ENCODE measurements at regions not wholly inside any gene's neighbourhood (a gene's known extent, or its start where the extent isn't known, plus 50 kb on each side); places are given as distances from the start of the nearest gene placed in this dataset.
"Not testable (repeated sequence)": the region's sequence is repeated elsewhere in the genome, so short reads cannot be mapped to it uniquely, and the experiment has no call there.

GRCh38 chr3:65138556-65138955, 450.8 kb upstream of the ADAMTS9 start:
- H3K36me3 Mint-ChIP-seq = no peaks in the 10 kb centered on the region
- H3K27ac Mint-ChIP-seq = no peak overlapping the region
- no peaks in the 10 kb centered on the region for H3K4me1 Mint-ChIP-seq
- H3K27me3 Mint-ChIP-seq = no peaks in the 10 kb centered on the region
- no peak for ATAC-seq (replicated peaks)
- H3K4me3 Mint-ChIP-seq = no peak overlapping the region
- DNase-seq = no peak
- H3K9me3 Mint-ChIP-seq = peaks cover 0 to 5% of the 10 kb centered on the region in 2 donors

GRCh38 chr3:65133752-65134151, 446.0 kb upstream of the ADAMTS9 start:
- not testable (repeated sequence) for H3K27ac Mint-ChIP-seq; H3K27me3 Mint-ChIP-seq; H3K9me3 Mint-ChIP-seq; DNase-seq; H3K36me3 Mint-ChIP-seq; H3K4me3 Mint-ChIP-seq; H3K4me1 Mint-ChIP-seq; ATAC-seq (replicated peaks)

- ATAC-seq (replicated peaks) (no peak), DNase-seq (no peak)
- H3K27ac Mint-ChIP-seq = no peak overlapping the region
- H3K4me3 Mint-ChIP-seq = no peak overlapping the region
- no peaks in the 10 kb centered on the region for H3K36me3 Mint-ChIP-seq
- H3K27me3 Mint-ChIP-seq = no peaks in the 10 kb centered on the region
- peaks cover 6 to 7% of the 10 kb centered on the region in 2 donors for H3K9me3 Mint-ChIP-seq
- H3K4me1 Mint-ChIP-seq = no peaks in the 10 kb centered on the region
Observed at GRCh38 chr3:65130782-65131181, 443.0 kb upstream of the ADAMTS9 start.

- no peak for DNase-seq
- Mint-ChIP-seq H3K4me3 (no peak overlapping the region), H3K9me3 (peaks cover 3 to 7% of the 10 kb centered on the region in 2 donors), H3K27ac (no peak overlapping the region), H3K4me1 (no peaks in the 10 kb centered on the region), H3K36me3 (no peaks in the 10 kb centered on the region), H3K27me3 (no peaks in the 10 kb centered on the region)
- ATAC-seq (replicated peaks) = no peak
Observed at GRCh38 chr3:65128346-65128745, 440.5 kb upstream of the ADAMTS9 start.

- Mint-ChIP-seq H3K27me3 (no peaks in the 10 kb centered on the region), H3K4me3 (no peak overlapping the region), H3K4me1 (no peaks in the 10 kb centered on the region), H3K27ac (no peak overlapping the region), H3K36me3 (no peaks in the 10 kb centered on the region), H3K9me3 (peaks cover 2 to 11% of the 10 kb centered on the region in 2 donors)
- ATAC-seq (replicated peaks) (no peak), DNase-seq (no peak)
Observed at GRCh38 chr3:65126527-65127410, 439.0 kb upstream of the ADAMTS9 start.

- not testable (repeated sequence) for ATAC-seq (replicated peaks); H3K4me1 Mint-ChIP-seq; H3K27me3 Mint-ChIP-seq; H3K27ac Mint-ChIP-seq; H3K36me3 Mint-ChIP-seq; H3K4me3 Mint-ChIP-seq; DNase-seq
- H3K9me3 Mint-ChIP-seq = peaks cover 4 to 14% of the 10 kb centered on the region in 2 donors
Observed at GRCh38 chr3:65120156-65120555, 432.4 kb upstream of the ADAMTS9 start.

- Mint-ChIP-seq H3K4me3 (no peak overlapping the region), H3K9me3 (peaks cover 4 to 14% of the 10 kb centered on the region in 2 donors), H3K27me3 (no peaks in the 10 kb centered on the region), H3K4me1 (no peaks in the 10 kb centered on the region), H3K36me3 (no peaks in the 10 kb centered on the region), H3K27ac (no peak overlapping the region)
- no peak for ATAC-seq (replicated peaks)
- no peak for DNase-seq
Observed at GRCh38 chr3:65118912-65119499, 431.2 kb upstream of the ADAMTS9 start.

- no peak overlapping the region for H3K4me3 Mint-ChIP-seq
- peaks cover 4 to 8% of the 10 kb centered on the region in 2 donors for H3K9me3 Mint-ChIP-seq
- no peaks in the 10 kb centered on the region for H3K27me3 Mint-ChIP-seq
- ATAC-seq (replicated peaks) = no peak
- no peak for DNase-seq
- H3K27ac Mint-ChIP-seq = no peak overlapping the region
- no peaks in the 10 kb centered on the region for H3K36me3 Mint-ChIP-seq
- H3K4me1 Mint-ChIP-seq = no peaks in the 10 kb centered on the region
Observed at GRCh38 chr3:65114041-65114440, 426.2 kb upstream of the ADAMTS9 start.

DNA sequence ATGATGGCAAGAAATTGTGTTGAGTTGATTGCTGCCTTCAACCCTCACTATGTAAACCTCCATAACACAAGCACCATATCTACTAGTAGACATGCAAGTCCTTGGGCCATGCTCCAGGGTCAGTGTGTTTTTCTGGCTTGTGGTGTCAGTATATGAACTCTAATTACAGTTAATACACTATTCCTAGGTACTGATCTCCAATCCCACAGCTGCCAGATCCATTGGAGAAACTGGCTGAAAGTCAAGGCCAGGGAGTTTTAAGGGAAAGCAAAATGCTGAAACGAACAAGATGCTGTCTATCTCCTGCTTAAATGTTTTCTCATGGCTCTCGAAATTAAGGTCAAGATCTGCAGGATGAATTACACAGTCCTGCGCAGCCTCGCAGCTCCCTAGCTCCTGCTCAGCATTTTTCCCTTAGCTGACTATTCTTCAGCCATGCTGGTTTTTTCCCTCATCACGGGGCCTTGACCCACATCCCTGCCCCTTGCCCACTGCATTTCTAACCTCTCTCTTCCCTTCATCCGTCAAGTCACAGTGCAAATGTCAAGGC, 425.0 kb upstream of the ADAMTS9 start:
- H3K4me3 Mint-ChIP-seq = no peak overlapping the region
- no peak for DNase-seq
- no peaks in the 10 kb centered on the region for H3K4me1 Mint-ChIP-seq
- no peak overlapping the region for H3K27ac Mint-ChIP-seq
- H3K9me3 Mint-ChIP-seq = peaks cover 4 to 8% of the 10 kb centered on the region in 2 donors
- H3K27me3 Mint-ChIP-seq = no peaks in the 10 kb centered on the region
- ATAC-seq (replicated peaks) = no peak
- no peaks in the 10 kb centered on the region for H3K36me3 Mint-ChIP-seq

DNA sequence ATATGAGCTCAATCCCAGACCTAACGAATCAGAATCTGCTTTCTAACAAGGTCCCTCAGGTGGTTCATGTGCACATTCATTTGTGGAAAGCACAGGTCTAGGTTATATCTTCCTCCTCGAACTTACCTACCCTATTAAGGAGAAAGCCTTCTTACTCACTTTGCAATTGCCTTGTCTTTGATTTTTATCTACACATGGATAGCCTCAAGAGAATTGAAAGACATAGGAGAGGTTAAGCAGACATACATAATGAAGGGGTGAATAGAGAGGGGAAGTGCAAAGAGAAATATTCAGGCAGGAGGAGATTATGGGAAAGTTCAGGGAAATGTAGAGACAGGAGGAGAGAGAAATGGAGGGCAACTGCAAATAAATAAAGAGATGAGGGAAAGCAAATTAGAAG, 422.9 kb upstream of the ADAMTS9 start:
- Mint-ChIP-seq H3K27me3 (no peaks in the 10 kb centered on the region), H3K36me3 (no peaks in the 10 kb centered on the region), H3K9me3 (peaks cover 3 to 4% of the 10 kb centered on the region in 2 donors), H3K4me1 (no peaks in the 10 kb centered on the region), H3K27ac (no peak overlapping the region), H3K4me3 (no peak overlapping the region)
- ATAC-seq (replicated peaks) (no peak), DNase-seq (no peak)

DNA sequence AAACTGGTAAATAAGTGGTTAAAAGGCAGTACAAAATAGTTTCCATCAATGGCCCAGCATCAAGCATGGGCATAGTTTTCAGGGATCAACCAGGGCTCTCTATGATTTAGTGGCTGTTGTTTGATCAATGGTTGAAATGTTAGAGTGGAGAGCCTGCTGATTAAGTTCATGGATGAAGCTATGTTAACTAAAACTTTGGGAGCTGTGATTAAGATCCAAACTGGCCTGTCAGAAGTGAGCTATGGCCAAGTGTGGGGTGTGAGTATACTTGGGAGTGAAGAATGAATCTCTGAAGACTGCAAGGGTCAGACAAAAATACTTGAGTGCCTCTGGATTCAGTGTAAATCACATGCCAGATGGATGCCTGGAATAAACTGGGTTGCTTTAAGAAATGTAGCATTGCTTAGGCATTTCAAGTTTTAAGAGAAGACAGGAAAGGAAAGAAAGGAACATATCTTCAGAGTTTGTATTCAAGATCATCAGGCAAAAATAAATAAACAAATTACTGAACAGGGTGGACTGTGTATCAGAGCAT, 422.2 kb upstream of the ADAMTS9 start:
- DNase-seq (no peak), ATAC-seq (replicated peaks) (no peak)
- no peak overlapping the region for H3K27ac Mint-ChIP-seq
- peaks cover 2 to 7% of the 10 kb centered on the region in 2 donors for H3K9me3 Mint-ChIP-seq
- no peaks in the 10 kb centered on the region for H3K27me3 Mint-ChIP-seq
- no peaks in the 10 kb centered on the region for H3K4me1 Mint-ChIP-seq
- no peaks in the 10 kb centered on the region for H3K36me3 Mint-ChIP-seq
- no peak overlapping the region for H3K4me3 Mint-ChIP-seq

- peaks cover 2 to 7% of the 10 kb centered on the region in 2 donors for H3K9me3 Mint-ChIP-seq
- H3K4me1 Mint-ChIP-seq = no peaks in the 10 kb centered on the region
- no peaks in the 10 kb centered on the region for H3K27me3 Mint-ChIP-seq
- ATAC-seq (replicated peaks) (no peak), DNase-seq (no peak)
- no peaks in the 10 kb centered on the region for H3K36me3 Mint-ChIP-seq
- no peak overlapping the region for H3K27ac Mint-ChIP-seq
- H3K4me3 Mint-ChIP-seq = no peak overlapping the region
Observed at GRCh38 chr3:65107174-65107573, 419.4 kb upstream of the ADAMTS9 start.

- H3K9me3 Mint-ChIP-seq = peaks cover 2 to 3% of the 10 kb centered on the region in 2 donors
- H3K4me3 Mint-ChIP-seq = no peak overlapping the region
- no peaks in the 10 kb centered on the region for H3K36me3 Mint-ChIP-seq
- no peaks in the 10 kb centered on the region for H3K4me1 Mint-ChIP-seq
- no peak for ATAC-seq (replicated peaks)
- H3K27me3 Mint-ChIP-seq = no peaks in the 10 kb centered on the region
- no peak overlapping the region for H3K27ac Mint-ChIP-seq
- DNase-seq = no peak
Observed at GRCh38 chr3:65101450-65101849, 413.6 kb upstream of the ADAMTS9 start.

DNA sequence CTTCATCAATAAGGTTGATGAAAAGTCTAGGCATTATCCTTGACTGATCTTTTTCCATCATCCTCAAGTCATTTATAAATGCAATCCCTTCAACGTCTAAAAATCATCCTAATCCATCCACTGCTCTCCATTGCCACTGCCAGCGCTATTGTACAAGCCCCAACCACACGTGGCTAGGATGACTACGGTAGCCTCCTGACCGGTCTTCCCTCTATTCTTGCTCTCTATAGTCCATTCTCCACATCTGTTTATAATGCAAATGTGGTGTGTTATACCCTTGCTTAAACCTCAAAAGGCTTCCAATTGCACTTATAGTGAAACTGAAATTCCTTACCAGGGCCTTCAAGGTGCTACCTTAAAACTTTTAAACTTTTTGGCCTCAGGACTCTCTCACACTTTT, 410.6 kb upstream of the ADAMTS9 start:
- H3K27ac Mint-ChIP-seq = no peak overlapping the region
- no peak for DNase-seq
- no peak for ATAC-seq (replicated peaks)
- H3K4me1 Mint-ChIP-seq = no peaks in the 10 kb centered on the region
- peaks cover 0 to 3% of the 10 kb centered on the region in 2 donors for H3K9me3 Mint-ChIP-seq
- no peaks in the 10 kb centered on the region for H3K36me3 Mint-ChIP-seq
- no peaks in the 10 kb centered on the region for H3K27me3 Mint-ChIP-seq
- H3K4me3 Mint-ChIP-seq = no peak overlapping the region

All from stimulated activated naive B cell treated with anti-CD40 and anti-IgM and Interleukin-4, amounts not matched to agents 10 μg/mL and 1 μg/mL and 100 μg/mL, for 72 hours (primary cell).